Glomerular endothelial cell (primary cell): ENCODE measurements at regions not wholly inside any gene's neighbourhood (a gene's known extent, or its start where the extent isn't known, plus 50 kb on each side); places are given as distances from the start of the nearest gene placed in this dataset.
A peak's percentile ranks its signal among the peaks of the same experiment; 100 is the strongest.

Experiments used
- DNase-seq: peaks from one replicate; pipeline ENCODE4 v3.0.0-alpha.2; 2011; ENCODE audit warnings: low read depth, low spot score; ENCODE audit errors: extremely low read depth

DNA sequence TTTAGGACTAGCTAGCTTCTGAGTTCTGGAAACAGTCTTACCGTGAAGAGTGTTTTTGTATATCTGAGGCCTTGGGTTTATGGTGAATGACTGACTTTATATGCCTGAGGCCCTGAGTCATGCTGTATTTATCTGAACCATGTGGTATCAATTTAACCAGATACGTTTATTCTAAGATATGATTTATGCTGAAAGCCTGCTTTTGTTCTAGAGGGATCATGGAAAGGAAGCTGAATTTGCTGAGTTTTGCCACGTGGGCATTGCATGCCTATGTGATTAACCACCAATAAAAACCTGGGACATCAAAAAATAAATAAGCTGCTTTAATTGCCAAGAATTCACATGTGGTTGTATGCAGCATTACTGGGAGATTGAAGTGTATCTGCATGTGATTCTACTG lies 1374.7 kb upstream of the PCDH10 start:
- peak; percentile 23 for DNase-seq

DNA sequence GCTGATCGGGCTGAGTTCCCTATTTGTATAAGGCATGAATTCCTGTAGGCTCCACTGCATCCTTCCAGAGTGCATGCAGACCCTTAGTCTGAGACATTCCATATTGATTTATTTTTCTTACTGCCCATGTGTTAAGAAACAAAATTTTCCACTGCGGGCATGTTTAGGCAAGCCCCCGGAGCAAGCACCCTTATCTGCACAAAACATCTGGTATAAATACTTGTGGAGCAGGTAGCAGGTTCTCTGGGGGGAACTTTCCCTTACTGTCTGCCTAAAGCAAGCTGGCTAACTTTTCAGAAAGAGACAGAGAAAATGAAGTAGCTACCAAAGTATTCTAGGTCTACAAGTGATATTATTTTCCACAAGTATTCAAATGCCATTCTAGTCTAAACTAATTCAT lies 1338.5 kb upstream of the PCDH10 start:
- DNase-seq, result peak; percentile 0
